DOHH2 (cell line): ENCODE measurements at regions not wholly inside any gene's neighbourhood (a gene's known extent, or its start where the extent isn't known, plus 50 kb on each side); places are given as distances from the start of the nearest gene placed in this dataset.
"Not testable (repeated sequence)": the region's sequence is repeated elsewhere in the genome, so short reads cannot be mapped to it uniquely, and the experiment has no call there.

Experiments used
- CTCF ChIP-seq: fragments of 200-600 bp; sonication (generic); IDR thresholded peaks from one replicate; pipeline ENCODE4 v1.5.1; 2014; ENCODE audit warnings: antibody characterized with exemption, mild to moderate bottlenecking, low read depth, low read length; ENCODE audit not compliant: poor library complexity, severe bottlenecking
- EZH2phosphoT487 ChIP-seq: fragments of 200-600 bp; sonication (generic); IDR thresholded peaks from 2 replicates; pipeline ENCODE4 v1.6.1; 2017; ENCODE audit warnings: borderline replicate concordance, mild to moderate bottlenecking, antibody characterized with exemption, low read length, moderate library complexity, mixed read lengths

GRCh38 chr10:22130824-22131223, 87.0 kb downstream of the EBLN1 start:
- not testable (repeated sequence) for TF ChIP-seq CTCF, EZH2phosphoT487
